ENCODE measurements at regions not wholly inside any gene's neighbourhood (a gene's known extent, or its start where the extent isn't known, plus 50 kb on each side); places are given as distances from the start of the nearest gene placed in this dataset.

- no peak overlapping the region for H2AFZ ChIP-seq (ENCODE audit: low read depth, low read length)
- H3K36me3 ChIP-seq (ENCODE audit: insufficient read depth, low read length): no peaks in the 10 kb centered on the region
- H3K27me3 ChIP-seq (ENCODE audit: insufficient read depth, low read depth, low read length): no peaks in the 10 kb centered on the region
- no peak overlapping the region for H3K27ac ChIP-seq (ENCODE audit: low read length)
- H3K9me2 ChIP-seq (ENCODE audit: insufficient read depth, low read length): no peaks in the 10 kb centered on the region
- H3K4me2 ChIP-seq (ENCODE audit: low read length): no peak overlapping the region
- no peaks in the 10 kb centered on the region for H4K20me1 ChIP-seq (ENCODE audit: insufficient read depth)
- no peaks in the 10 kb centered on the region for H3K79me2 ChIP-seq (replicated peaks; ENCODE audit: insufficient read depth, low read length)
- no peak for TF ChIP-seq SMC3 (conservative IDR thresholded peaks at IDR 0.05; ENCODE audit: poor library complexity)
- TF ChIP-seq, protein P1, sequence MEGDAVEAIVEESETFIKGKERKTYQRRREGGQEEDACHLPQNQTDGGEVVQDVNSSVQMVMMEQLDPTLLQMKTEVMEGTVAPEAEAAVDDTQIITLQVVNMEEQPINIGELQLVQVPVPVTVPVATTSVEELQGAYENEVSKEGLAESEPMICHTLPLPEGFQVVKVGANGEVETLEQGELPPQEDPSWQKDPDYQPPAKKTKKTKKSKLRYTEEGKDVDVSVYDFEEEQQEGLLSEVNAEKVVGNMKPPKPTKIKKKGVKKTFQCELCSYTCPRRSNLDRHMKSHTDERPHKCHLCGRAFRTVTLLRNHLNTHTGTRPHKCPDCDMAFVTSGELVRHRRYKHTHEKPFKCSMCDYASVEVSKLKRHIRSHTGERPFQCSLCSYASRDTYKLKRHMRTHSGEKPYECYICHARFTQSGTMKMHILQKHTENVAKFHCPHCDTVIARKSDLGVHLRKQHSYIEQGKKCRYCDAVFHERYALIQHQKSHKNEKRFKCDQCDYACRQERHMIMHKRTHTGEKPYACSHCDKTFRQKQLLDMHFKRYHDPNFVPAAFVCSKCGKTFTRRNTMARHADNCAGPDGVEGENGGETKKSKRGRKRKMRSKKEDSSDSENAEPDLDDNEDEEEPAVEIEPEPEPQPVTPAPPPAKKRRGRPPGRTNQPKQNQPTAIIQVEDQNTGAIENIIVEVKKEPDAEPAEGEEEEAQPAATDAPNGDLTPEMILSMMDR (IDR thresholded peaks at IDR 0.05; ENCODE audit: poor library complexity, severe bottlenecking): no peak
- TF ChIP-seq RAD21 (conservative IDR thresholded peaks at IDR 0.05): no peak
- TF ChIP-seq EZH2 (IDR thresholded peaks at IDR 0.05; ENCODE audit: borderline replicate concordance, insufficient read depth, low read length, poor library complexity, severe bottlenecking): no peak
- no peak for TF ChIP-seq MXI1 (conservative IDR thresholded peaks at IDR 0.05; ENCODE audit: poor library complexity, severe bottlenecking)
- no peak for TF ChIP-seq EP300 (conservative IDR thresholded peaks at IDR 0.05; ENCODE audit: poor library complexity, severe bottlenecking)
- TF ChIP-seq POLR2AphosphoS5 (IDR thresholded peaks at IDR 0.05): no peak
- no peak for TF ChIP-seq TAF1 (IDR thresholded peaks at IDR 0.05; ENCODE audit: low read depth)
- TF ChIP-seq REST (IDR thresholded peaks at IDR 0.05; ENCODE audit: borderline replicate concordance): no peak
- no peaks in the 10 kb centered on the region for H3K9me3 ChIP-seq (ENCODE audit: low read length)
- no peak overlapping the region for H3K4me3 ChIP-seq (ENCODE audit: low read length)
- no peaks in the 10 kb centered on the region for H3F3A ChIP-seq (ENCODE audit: insufficient read depth, low read length, poor library complexity, severe bottlenecking)
- H3K9ac ChIP-seq (ENCODE audit: low read length): no peak overlapping the region
Observed at GRCh38 chr4:107351196-107351595, 315.1 kb upstream of the DKK2 start.

GRCh38 chr4:107349732-107350131, 313.6 kb upstream of the DKK2 start:
- H3K9me2 ChIP-seq (ENCODE audit: insufficient read depth, low read length): no peaks in the 10 kb centered on the region
- no peaks in the 10 kb centered on the region for H3F3A ChIP-seq (ENCODE audit: insufficient read depth, low read length, poor library complexity, severe bottlenecking)
- TF ChIP-seq MXI1 (conservative IDR thresholded peaks at IDR 0.05; ENCODE audit: poor library complexity, severe bottlenecking) (no peak), SMC3 (conservative IDR thresholded peaks at IDR 0.05; ENCODE audit: poor library complexity) (no peak), EZH2 (IDR thresholded peaks at IDR 0.05; ENCODE audit: borderline replicate concordance, insufficient read depth, low read length, poor library complexity, severe bottlenecking) (no peak), TAF1 (IDR thresholded peaks at IDR 0.05; ENCODE audit: low read depth) (no peak), REST (IDR thresholded peaks at IDR 0.05; ENCODE audit: borderline replicate concordance) (no peak), POLR2AphosphoS5 (IDR thresholded peaks at IDR 0.05) (no peak), EP300 (conservative IDR thresholded peaks at IDR 0.05; ENCODE audit: poor library complexity, severe bottlenecking) (no peak), RAD21 (conservative IDR thresholded peaks at IDR 0.05) (no peak)
- TF ChIP-seq, protein P1 (IDR thresholded peaks at IDR 0.05; ENCODE audit: poor library complexity, severe bottlenecking): no peak
- no peak overlapping the region for H3K4me3 ChIP-seq (ENCODE audit: low read length)
- H3K4me2 ChIP-seq (ENCODE audit: low read length): no peak overlapping the region
- no peaks in the 10 kb centered on the region for H3K27me3 ChIP-seq (ENCODE audit: insufficient read depth, low read depth, low read length)
- H3K9ac ChIP-seq (ENCODE audit: low read length): no peak overlapping the region
- H3K9me3 ChIP-seq (ENCODE audit: low read length): no peaks in the 10 kb centered on the region
- no peak overlapping the region for H2AFZ ChIP-seq (ENCODE audit: low read depth, low read length)
- H3K36me3 ChIP-seq (ENCODE audit: insufficient read depth, low read length): no peaks in the 10 kb centered on the region
- H4K20me1 ChIP-seq (ENCODE audit: insufficient read depth): no peaks in the 10 kb centered on the region
- no peaks in the 10 kb centered on the region for H3K79me2 ChIP-seq (replicated peaks; ENCODE audit: insufficient read depth, low read length)
- H3K27ac ChIP-seq (ENCODE audit: low read length): no peak overlapping the region

Measured in neural cell (in vitro differentiated cells).